ENCODE measurements at regions not wholly inside any gene's neighbourhood (a gene's known extent, or its start where the extent isn't known, plus 50 kb on each side); places are given as distances from the start of the nearest gene placed in this dataset.

- Mint-ChIP-seq H3K36me3 (no peaks in the 10 kb centered on the region), H3K9me3 (peaks cover 3% of the 10 kb centered on the region), H3K4me1 (no peaks in the 10 kb centered on the region), H3K27ac (no peak overlapping the region), H3K27me3 (peaks cover 15% of the 10 kb centered on the region), H3K4me3 (no peak overlapping the region)
- ATAC-seq, result no peak
Observed at GRCh38 chr16:50909831-50910735, 168.2 kb downstream of the CYLD start.

- Mint-ChIP-seq H3K4me3 (no peak overlapping the region), H3K9me3 (peaks cover 3% of the 10 kb centered on the region), H3K36me3 (no peaks in the 10 kb centered on the region), H3K27me3 (peaks cover 14% of the 10 kb centered on the region), H3K27ac (no peak overlapping the region), H3K4me1 (no peaks in the 10 kb centered on the region)
- ATAC-seq, result no peak
Observed at GRCh38 chr16:50908468-50908867, 166.6 kb downstream of the CYLD start.

- no peaks in the 10 kb centered on the region for H3K36me3 Mint-ChIP-seq
- no peaks in the 10 kb centered on the region for H3K4me1 Mint-ChIP-seq
- H3K27me3 Mint-ChIP-seq, result no peaks in the 10 kb centered on the region
- peaks cover 3% of the 10 kb centered on the region for H3K9me3 Mint-ChIP-seq
- no peak overlapping the region for H3K27ac Mint-ChIP-seq
- ATAC-seq, result no peak
- H3K4me3 Mint-ChIP-seq, result no peak overlapping the region
Observed at GRCh38 chr16:50906454-50906853, 164.6 kb downstream of the CYLD start.

- Mint-ChIP-seq H3K4me3 (no peak overlapping the region), H3K9me3 (peaks cover 6% of the 10 kb centered on the region), H3K4me1 (no peaks in the 10 kb centered on the region), H3K27ac (no peak overlapping the region), H3K36me3 (no peaks in the 10 kb centered on the region), H3K27me3 (peaks cover 8% of the 10 kb centered on the region)
- no peak for ATAC-seq
Observed at GRCh38 chr16:50902457-50902856, 160.6 kb downstream of the CYLD start.

- Mint-ChIP-seq H3K36me3 (peaks cover 5% of the 10 kb centered on the region), H3K9me3 (peaks cover 12% of the 10 kb centered on the region), H3K27ac (no peak overlapping the region), H3K4me1 (no peaks in the 10 kb centered on the region), H3K4me3 (no peak overlapping the region), H3K27me3 (peaks cover 8% of the 10 kb centered on the region)
- no peak for ATAC-seq
Observed at GRCh38 chr16:50901062-50901461, 159.2 kb downstream of the CYLD start.

GRCh38 chr16:50900391-50900942 is 158.6 kb downstream of the CYLD start:
- H3K27me3 Mint-ChIP-seq, result peaks cover 8% of the 10 kb centered on the region
- no peak overlapping the region for H3K4me3 Mint-ChIP-seq
- no peaks in the 10 kb centered on the region for H3K4me1 Mint-ChIP-seq
- H3K27ac Mint-ChIP-seq, result no peak overlapping the region
- H3K9me3 Mint-ChIP-seq, result peaks cover 16% of the 10 kb centered on the region
- peaks cover 5% of the 10 kb centered on the region for H3K36me3 Mint-ChIP-seq
- ATAC-seq, result no peak

GRCh38 chr16:50899951-50900350 is 158.1 kb downstream of the CYLD start:
- Mint-ChIP-seq H3K27ac (no peak overlapping the region), H3K4me3 (no peak overlapping the region), H3K4me1 (no peaks in the 10 kb centered on the region), H3K9me3 (peaks cover 16% of the 10 kb centered on the region), H3K36me3 (peaks cover 5% of the 10 kb centered on the region), H3K27me3 (peaks cover 8% of the 10 kb centered on the region)
- ATAC-seq, result no peak

GRCh38 chr16:50889746-50890145 is 147.9 kb downstream of the CYLD start:
- Mint-ChIP-seq H3K27ac (no peak overlapping the region), H3K36me3 (no peaks in the 10 kb centered on the region), H3K9me3 (peaks cover 3% of the 10 kb centered on the region), H3K4me3 (no peak overlapping the region), H3K27me3 (peaks cover 40% of the 10 kb centered on the region), H3K4me1 (no peaks in the 10 kb centered on the region)
- ATAC-seq, result no peak

GRCh38 chr16:50889276-50889675 is 147.4 kb downstream of the CYLD start:
- no peak for ATAC-seq
- Mint-ChIP-seq H3K27ac (no peak overlapping the region), H3K36me3 (no peaks in the 10 kb centered on the region), H3K4me3 (no peak overlapping the region), H3K27me3 (peaks cover 38% of the 10 kb centered on the region), H3K9me3 (peaks cover 3% of the 10 kb centered on the region), H3K4me1 (no peaks in the 10 kb centered on the region)

GRCh38 chr16:50888486-50889261 is 146.8 kb downstream of the CYLD start:
- no peak overlapping the region for H3K4me3 Mint-ChIP-seq
- H3K27ac Mint-ChIP-seq, result no peak overlapping the region
- no peaks in the 10 kb centered on the region for H3K36me3 Mint-ChIP-seq
- no peaks in the 10 kb centered on the region for H3K4me1 Mint-ChIP-seq
- peaks cover 33% of the 10 kb centered on the region for H3K27me3 Mint-ChIP-seq
- peaks cover 3% of the 10 kb centered on the region for H3K9me3 Mint-ChIP-seq
- no peak for ATAC-seq

- H3K4me3 Mint-ChIP-seq, result no peak overlapping the region
Observed at GRCh38 chr16:50887500-50888298, 145.8 kb downstream of the CYLD start.

GRCh38 chr16:50884066-50884860 is 142.4 kb downstream of the CYLD start:
- ATAC-seq, result no peak
- Mint-ChIP-seq H3K36me3 (no peaks in the 10 kb centered on the region), H3K4me1 (no peaks in the 10 kb centered on the region), H3K27ac (no peak overlapping the region), H3K4me3 (no peak overlapping the region), H3K9me3 (peaks cover 3% of the 10 kb centered on the region), H3K27me3 (peaks cover 30% of the 10 kb centered on the region)

More at GRCh38 chr16:50887500-50888298, 145.8 kb downstream of the CYLD start:
- Mint-ChIP-seq H3K27me3 (peaks cover 32% of the 10 kb centered on the region), H3K36me3 (no peaks in the 10 kb centered on the region), H3K9me3 (peaks cover 3% of the 10 kb centered on the region), H3K27ac (no peak overlapping the region), H3K4me1 (no peaks in the 10 kb centered on the region)
- ATAC-seq, result no peak

GRCh38 chr16:50881956-50882355 is 140.1 kb downstream of the CYLD start:
- H3K4me3 Mint-ChIP-seq, result no peak overlapping the region
- H3K4me1 Mint-ChIP-seq, result no peaks in the 10 kb centered on the region
- no peaks in the 10 kb centered on the region for H3K9me3 Mint-ChIP-seq
- no peak overlapping the region for H3K27ac Mint-ChIP-seq
- no peak for ATAC-seq
- peaks cover 54% of the 10 kb centered on the region for H3K27me3 Mint-ChIP-seq
- H3K36me3 Mint-ChIP-seq, result no peaks in the 10 kb centered on the region

GRCh38 chr16:50881331-50881830 is 139.5 kb downstream of the CYLD start:
- Mint-ChIP-seq H3K9me3 (no peaks in the 10 kb centered on the region), H3K4me1 (no peaks in the 10 kb centered on the region), H3K4me3 (no peak overlapping the region), H3K27ac (no peak overlapping the region), H3K27me3 (peaks cover 54% of the 10 kb centered on the region), H3K36me3 (no peaks in the 10 kb centered on the region)
- ATAC-seq, result no peak

Measured in stimulated activated memory B cell treated with anti-CD40 and anti-IgM and Interleukin-4, amounts not matched to agents 10 μg/mL and 1 μg/mL and 100 μg/mL, for 72 hours (primary cell).